ENCODE measurements at regions not wholly inside any gene's neighbourhood (a gene's known extent, or its start where the extent isn't known, plus 50 kb on each side); places are given as distances from the start of the nearest gene placed in this dataset.

DNA sequence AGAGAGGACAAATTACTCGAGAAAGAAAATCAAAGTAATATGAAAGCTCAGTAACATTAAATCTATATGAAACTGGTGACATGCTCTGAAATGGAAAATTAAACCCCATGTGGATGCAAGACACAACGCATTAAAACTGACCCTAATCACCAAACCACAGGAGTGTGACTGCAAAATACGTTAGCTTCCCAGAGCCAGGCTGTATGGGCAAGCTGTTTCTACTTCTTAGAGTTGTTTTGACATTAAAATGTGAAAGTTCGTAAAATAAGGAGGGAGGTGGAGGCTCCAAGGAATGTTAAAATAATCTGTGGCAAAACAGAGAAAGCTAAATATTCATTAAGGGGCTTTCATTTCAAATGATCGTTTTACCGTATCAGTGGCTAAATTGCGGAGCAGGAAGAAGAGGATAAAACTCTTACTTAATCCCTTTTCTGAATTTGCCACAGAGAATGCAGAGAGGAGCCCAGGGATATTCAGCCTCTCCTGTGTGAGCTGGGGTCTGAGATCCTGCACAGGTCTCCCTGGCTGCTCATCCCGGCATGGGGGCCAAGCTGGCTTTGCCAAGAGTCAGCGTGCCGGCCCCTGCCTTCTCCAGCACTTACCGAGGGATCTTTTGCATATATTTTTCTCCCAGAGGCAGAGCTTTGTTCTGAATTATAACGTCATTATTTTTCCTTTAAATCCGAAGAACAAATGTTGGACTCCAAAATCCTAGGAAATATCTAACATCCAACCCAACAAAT, 239.8 kb upstream of the THBS1 start:
- TF ChIP-seq ZNF274 (IDR thresholded peaks at IDR 0.05; ENCODE audit: low read depth, low read length) (no peak), YY1 (IDR thresholded peaks at IDR 0.05; ENCODE audit: insufficient read depth, insufficient read length) (no peak), SUZ12 (IDR thresholded peaks at IDR 0.05; ENCODE audit: extremely low read depth, insufficient read depth, insufficient read length) (no peak)
